HG03442 (cell line): ENCODE measurements at regions not wholly inside any gene's neighbourhood (a gene's known extent, or its start where the extent isn't known, plus 50 kb on each side); places are given as distances from the start of the nearest gene placed in this dataset.
"Not testable (repeated sequence)": the region's sequence is repeated elsewhere in the genome, so short reads cannot be mapped to it uniquely, and the experiment has no call there.

Experiments used
- ATAC-seq: cut with Tn5 transposase; IDR thresholded peaks from one replicate; pipeline ENCODE4 v1.9.1; 2021; ENCODE audit warnings: mild to moderate bottlenecking, moderate library complexity; ENCODE audit not compliant: unreplicated experiment

DNA sequence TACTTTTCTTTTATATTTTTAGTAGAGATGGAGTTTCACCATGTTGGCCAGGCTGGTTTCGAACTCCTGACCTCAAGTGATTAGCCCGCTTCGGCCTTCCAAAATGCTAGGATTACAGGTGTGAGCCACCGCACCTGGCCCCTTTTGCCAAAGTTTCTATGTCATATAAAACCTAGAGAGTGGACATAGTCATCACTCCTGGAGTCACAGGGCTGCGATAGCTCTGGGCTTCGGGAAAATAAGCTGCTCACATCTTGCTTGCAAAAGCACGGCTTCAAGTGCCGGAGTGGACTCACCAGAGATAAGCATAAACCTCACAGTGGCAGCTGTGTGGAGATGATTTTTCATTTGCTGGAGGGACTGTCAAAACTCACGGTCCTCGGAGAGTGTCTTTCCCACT, 171.2 kb downstream of the TEX29 start:
- ATAC-seq: no peak

DNA sequence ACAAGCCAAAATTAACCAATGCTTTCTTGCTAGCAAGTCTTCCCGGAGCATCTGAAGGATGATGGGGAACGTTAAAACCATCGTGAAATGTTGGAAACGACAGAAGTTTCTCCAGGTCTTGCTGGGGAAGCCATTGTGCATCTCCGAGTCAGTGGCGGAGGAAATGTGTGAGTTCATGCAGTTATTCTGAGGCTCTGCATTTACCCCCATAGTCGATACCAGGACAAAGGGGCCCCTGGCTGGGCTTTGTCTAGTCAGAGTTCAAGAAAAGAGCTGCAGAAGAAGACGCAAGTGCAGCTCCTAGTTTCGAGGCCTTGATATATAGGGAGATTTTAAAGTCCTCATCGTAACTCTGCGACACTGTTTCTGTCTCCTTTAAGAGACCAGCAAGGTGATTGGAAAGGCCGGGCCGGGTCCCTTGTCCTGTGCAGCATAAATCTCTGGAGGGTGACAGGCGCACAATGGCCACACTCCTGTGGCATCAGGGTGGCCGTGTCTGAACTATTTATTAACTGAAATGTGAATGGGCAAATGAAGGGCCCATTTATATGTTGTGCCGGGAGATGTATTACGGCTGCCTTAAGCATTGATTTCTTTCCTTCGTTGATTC, 172.0 kb downstream of the TEX29 start:
- ATAC-seq: no peak

GRCh38 chr13:111492958-111493357, 172.5 kb downstream of the TEX29 start:
- no peak for ATAC-seq

GRCh38 chr13:111493468-111493867, 173.0 kb downstream of the TEX29 start:
- no peak for ATAC-seq

- ATAC-seq: no peak
Observed at GRCh38 chr13:111494641-111495040, 174.2 kb downstream of the TEX29 start.

DNA sequence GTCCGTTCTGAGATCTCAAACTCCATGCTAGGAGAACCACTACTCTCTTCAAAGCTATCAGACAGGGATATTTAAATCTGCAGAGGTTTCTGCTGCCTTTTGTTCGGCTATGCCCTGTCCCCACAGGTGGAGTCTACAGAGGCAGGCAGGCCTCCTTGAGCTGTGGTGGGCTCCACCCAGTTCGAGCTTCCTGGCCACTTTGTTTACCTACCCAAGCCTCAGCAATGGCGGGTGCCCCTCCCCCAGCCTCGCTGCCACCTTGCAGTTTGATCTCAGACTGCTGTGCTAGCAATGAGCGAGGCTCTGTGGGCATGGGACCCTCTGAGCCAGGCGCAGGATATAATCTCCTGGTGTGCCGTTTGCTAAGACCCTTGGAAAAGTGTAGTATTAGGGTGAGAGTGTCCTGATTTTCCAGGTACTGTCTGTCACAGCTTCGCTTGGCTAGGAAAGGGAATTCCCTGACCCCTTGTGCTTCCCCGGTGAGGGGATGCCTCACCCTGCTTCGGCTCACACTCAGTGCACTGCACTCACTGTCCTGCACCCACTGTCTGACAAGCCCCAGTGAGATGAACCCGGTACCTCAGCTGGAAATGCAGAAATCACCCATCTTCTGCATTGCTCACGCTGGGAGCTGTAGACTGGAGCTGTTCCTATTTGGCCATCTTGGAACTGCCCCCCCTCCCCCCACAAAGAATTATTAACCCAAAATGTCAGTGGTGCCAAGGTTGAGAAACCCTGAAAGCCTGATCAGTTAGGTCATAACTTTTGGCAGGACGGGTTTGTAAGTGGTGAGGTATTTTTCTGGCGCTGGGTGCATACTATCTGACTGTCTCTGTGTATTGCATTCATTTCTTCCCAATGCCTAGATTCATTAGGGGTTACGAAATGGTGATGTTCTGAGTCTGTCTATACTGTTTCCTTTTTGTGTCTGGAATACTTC, 181.4 kb downstream of the TEX29 start:
- not testable (repeated sequence) for ATAC-seq

- no peak for ATAC-seq
Observed at GRCh38 chr13:111502957-111503356, 182.5 kb downstream of the TEX29 start.

GRCh38 chr13:111503376-111503775, 182.9 kb downstream of the TEX29 start:
- ATAC-seq: no peak

DNA sequence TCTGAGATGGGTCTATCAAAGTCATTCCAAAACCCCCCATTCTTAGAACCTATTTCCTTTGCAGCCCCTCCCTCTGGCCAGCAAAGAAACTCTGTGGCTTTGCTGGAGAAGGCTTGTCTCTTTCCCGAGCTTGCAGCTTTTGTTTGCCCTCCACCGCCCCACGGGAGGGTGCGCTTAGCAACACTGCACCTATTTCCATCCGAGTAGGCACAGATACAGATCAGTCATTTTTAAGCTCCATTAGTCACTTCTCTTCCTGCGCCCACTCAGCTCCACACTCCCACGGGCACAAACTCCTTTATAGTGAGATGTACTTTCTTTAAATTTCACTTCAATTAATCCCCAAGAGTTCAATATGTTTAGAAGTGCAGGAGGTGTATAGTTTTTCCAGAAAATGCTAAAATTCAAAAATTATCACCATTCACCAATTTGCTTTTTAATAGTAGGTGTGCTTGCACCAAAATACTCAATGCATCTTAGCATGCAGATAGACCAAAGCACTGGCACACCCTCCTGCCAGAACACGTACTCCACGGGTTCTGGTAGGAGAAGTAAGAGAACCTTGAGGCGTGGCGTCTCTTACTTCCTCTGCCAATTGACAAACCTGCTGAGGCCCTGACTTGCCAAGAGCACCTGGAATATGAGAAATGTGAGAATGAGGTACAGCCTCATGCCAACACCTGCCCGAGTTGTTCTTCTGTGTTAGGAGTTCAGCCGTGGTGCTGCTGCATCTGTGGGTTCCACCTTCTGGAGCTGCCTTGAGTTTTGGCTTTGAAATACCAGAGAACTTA, 183.7 kb downstream of the TEX29 start:
- ATAC-seq: no peak

- ATAC-seq: no peak
Observed at GRCh38 chr13:111505175-111505777, 184.8 kb downstream of the TEX29 start.

DNA sequence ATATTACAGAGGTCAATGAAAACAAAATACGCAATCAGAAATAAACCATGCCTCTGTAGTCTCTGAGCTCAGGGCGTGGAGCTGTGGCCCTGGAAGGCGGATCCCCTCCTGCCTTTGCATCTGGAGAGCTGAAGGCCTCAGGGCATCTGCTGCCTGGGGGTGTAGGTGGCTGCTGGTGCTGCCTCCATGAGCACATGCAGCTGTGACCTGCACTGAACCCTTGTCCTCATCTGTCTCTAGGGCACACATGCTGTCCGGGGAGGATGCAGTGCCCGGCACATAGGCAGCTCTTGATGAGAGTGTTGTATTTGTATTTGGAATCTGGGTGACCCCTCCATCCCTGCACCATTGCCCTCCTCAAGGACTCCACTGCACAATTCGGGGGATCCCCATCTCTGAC, 185.7 kb downstream of the TEX29 start:
- ATAC-seq: no peak

- ATAC-seq: no peak
Observed at GRCh38 chr13:111506621-111507020, 186.2 kb downstream of the TEX29 start.

- ATAC-seq: no peak
Observed at GRCh38 chr13:111508164-111508870, 187.9 kb downstream of the TEX29 start.

- no peak for ATAC-seq
Observed at GRCh38 chr13:111508902-111509509, 188.6 kb downstream of the TEX29 start.

- ATAC-seq: no peak
Observed at GRCh38 chr13:111510502-111511218, 190.2 kb downstream of the TEX29 start.

GRCh38 chr13:111511219-111511732, 190.8 kb downstream of the TEX29 start:
- no peak for ATAC-seq

DNA sequence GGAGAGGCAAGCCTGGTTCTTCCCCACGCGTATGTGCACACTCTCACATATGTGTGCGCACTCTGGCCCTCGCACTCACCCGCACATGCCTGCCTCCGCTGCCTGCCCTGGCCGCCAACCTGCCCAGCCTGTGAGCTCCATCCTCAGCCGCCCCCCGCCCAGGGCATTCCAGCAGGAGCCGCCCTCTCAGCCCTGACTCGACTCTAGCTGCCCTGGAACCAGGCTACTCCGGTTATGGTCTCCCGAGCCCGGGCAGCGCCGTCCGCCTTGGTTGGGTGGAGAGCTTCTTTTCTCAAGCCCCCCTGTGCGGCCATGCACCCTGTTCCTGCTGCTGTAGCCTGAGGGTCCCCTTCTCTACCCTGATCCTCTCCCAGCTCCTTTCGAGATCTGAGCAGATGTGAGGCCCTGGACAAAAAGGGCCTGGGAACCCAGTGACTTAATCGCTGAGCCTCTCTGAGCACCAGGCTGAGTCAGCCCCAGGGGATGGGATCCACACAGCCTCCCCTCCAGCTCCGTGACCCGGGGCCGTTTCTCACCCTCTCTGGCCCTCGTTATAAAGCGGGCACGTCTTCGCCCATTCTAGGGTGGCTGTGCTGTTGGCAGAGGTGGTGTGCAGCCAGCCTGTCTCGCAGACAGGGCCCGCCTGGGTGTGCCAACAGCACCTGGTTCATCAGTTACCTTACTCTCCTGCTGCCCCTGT, 191.5 kb downstream of the TEX29 start:
- ATAC-seq: no peak

- no peak for ATAC-seq
Observed at GRCh38 chr13:111512707-111513106, 192.3 kb downstream of the TEX29 start.
